Stimulated activated CD4-positive, alpha-beta T cell treated with anti-CD3 and anti-CD28 coated beads, TNF-alpha, amount 100 ng/mL, for 24 hours (primary cell): ENCODE measurements at regions not wholly inside any gene's neighbourhood (a gene's known extent, or its start where the extent isn't known, plus 50 kb on each side); places are given as distances from the start of the nearest gene placed in this dataset.

Source experiments
- DNase-seq, 3 experiments: peaks; one replicate each; pipeline ENCODE4 v3.0.0-alpha.2; 2020; ENCODE audit warnings: low read depth in 3 of 3

GRCh38 chr4:179583221-179583620 lies 2141.0 kb upstream of the AGA start:
- DNase-seq: no peak

- DNase-seq: no peak
Measured at GRCh38 chr4:179584101-179584500, 2141.9 kb upstream of the AGA start.

- no peak for DNase-seq
Measured at GRCh38 chr4:179585761-179586160, 2143.5 kb upstream of the AGA start.

GRCh38 chr4:179586460-179586859 lies 2144.2 kb upstream of the AGA start:
- DNase-seq: no peak

- DNase-seq: no peak
Measured at GRCh38 chr4:179595671-179596410, 2153.6 kb upstream of the AGA start.

GRCh38 chr4:179596621-179597020 lies 2154.4 kb upstream of the AGA start:
- no peak for DNase-seq

GRCh38 chr4:179597301-179597700 lies 2155.1 kb upstream of the AGA start:
- no peak for DNase-seq

- DNase-seq: no peak
Measured at GRCh38 chr4:179601671-179602070, 2159.4 kb upstream of the AGA start.

GRCh38 chr4:179605196-179605595 lies 2163.0 kb upstream of the AGA start:
- DNase-seq: no peak

GRCh38 chr4:179607003-179607402 lies 2164.8 kb upstream of the AGA start:
- no peak for DNase-seq

GRCh38 chr4:179615704-179616103 lies 2173.5 kb upstream of the AGA start:
- DNase-seq: no peak

GRCh38 chr4:179618966-179619365 lies 2176.7 kb upstream of the AGA start:
- no peak for DNase-seq

GRCh38 chr4:179624768-179625181 lies 2182.5 kb upstream of the AGA start:
- no peak for DNase-seq

GRCh38 chr4:179625406-179625805 lies 2183.2 kb upstream of the AGA start:
- no peak for DNase-seq

- no peak for DNase-seq
Measured at GRCh38 chr4:179626687-179627086, 2184.4 kb upstream of the AGA start.

GRCh38 chr4:179631321-179631720 lies 2189.1 kb upstream of the AGA start:
- DNase-seq: no peak

GRCh38 chr4:179634862-179635261 lies 2192.6 kb upstream of the AGA start:
- no peak for DNase-seq

- no peak for DNase-seq
Measured at GRCh38 chr4:179662522-179662921, 2220.3 kb upstream of the AGA start.

- no peak for DNase-seq
Measured at GRCh38 chr4:179663641-179664429, 2221.6 kb upstream of the AGA start.

GRCh38 chr4:179664430-179665027 lies 2222.3 kb upstream of the AGA start:
- no peak for DNase-seq

GRCh38 chr4:179666226-179666625 lies 2224.0 kb upstream of the AGA start:
- no peak for DNase-seq

- no peak for DNase-seq
Measured at GRCh38 chr4:179671609-179672008, 2229.4 kb upstream of the AGA start.
